ENCODE measurements at regions not wholly inside any gene's neighbourhood (a gene's known extent, or its start where the extent isn't known, plus 50 kb on each side); places are given as distances from the start of the nearest gene placed in this dataset.
"Not testable (repeated sequence)": the region's sequence is repeated elsewhere in the genome, so short reads cannot be mapped to it uniquely, and the experiment has no call there.

- H3K9ac ChIP-seq (ENCODE audit: low read length in 5 of 5); H3K27ac ChIP-seq (ENCODE audit: low read depth, low read length); H3K4me3 ChIP-seq (ENCODE audit: low read depth in 1 of 5, low read length in 5 of 5); H3K4me1 ChIP-seq (ENCODE audit: control insufficient read depth in 5 of 5, insufficient read depth in 5 of 5, low read length in 5 of 5); H3K9me3 ChIP-seq (ENCODE audit: control insufficient read depth in 5 of 5, low read length in 5 of 5); H3K36me3 ChIP-seq (ENCODE audit: control insufficient read depth in 5 of 5, insufficient read depth in 5 of 5, low read length in 5 of 5); H3K27me3 ChIP-seq (ENCODE audit: control insufficient read depth in 5 of 5, insufficient read depth in 4 of 5, low read length in 5 of 5): not testable (repeated sequence)
These were observed 798.6 kb downstream of the PLCL1 start for GRCh38 chr2:198602986-198603385.

GRCh38 chr2:198597648-198598047 lies 793.3 kb downstream of the PLCL1 start:
- Histone ChIP-seq H3K27me3 (ENCODE audit: control insufficient read depth in 5 of 5, insufficient read depth in 4 of 5, low read length in 5 of 5) (no peaks in the 10 kb centered on the region), H3K4me3 (ENCODE audit: low read depth in 1 of 5, low read length in 5 of 5) (no peak overlapping the region), H3K9ac (ENCODE audit: low read length in 5 of 5) (no peak overlapping the region), H3K4me1 (ENCODE audit: control insufficient read depth in 5 of 5, insufficient read depth in 5 of 5, low read length in 5 of 5) (no peaks in the 10 kb centered on the region), H3K9me3 (ENCODE audit: control insufficient read depth in 5 of 5, low read length in 5 of 5) (no peaks in the 10 kb centered on the region), H3K27ac (ENCODE audit: low read depth, low read length) (no peak overlapping the region), H3K36me3 (ENCODE audit: control insufficient read depth in 5 of 5, insufficient read depth in 5 of 5, low read length in 5 of 5) (no peaks in the 10 kb centered on the region)

GRCh38 chr2:198596985-198597384 lies 792.6 kb downstream of the PLCL1 start:
- Histone ChIP-seq H3K4me3 (ENCODE audit: low read depth in 1 of 5, low read length in 5 of 5) (no peak overlapping the region), H3K9me3 (ENCODE audit: control insufficient read depth in 5 of 5, low read length in 5 of 5) (no peaks in the 10 kb centered on the region), H3K4me1 (ENCODE audit: control insufficient read depth in 5 of 5, insufficient read depth in 5 of 5, low read length in 5 of 5) (no peaks in the 10 kb centered on the region), H3K27ac (ENCODE audit: low read depth, low read length) (no peak overlapping the region), H3K36me3 (ENCODE audit: control insufficient read depth in 5 of 5, insufficient read depth in 5 of 5, low read length in 5 of 5) (no peaks in the 10 kb centered on the region), H3K9ac (ENCODE audit: low read length in 5 of 5) (no peak overlapping the region), H3K27me3 (ENCODE audit: control insufficient read depth in 5 of 5, insufficient read depth in 4 of 5, low read length in 5 of 5) (no peaks in the 10 kb centered on the region)

- Histone ChIP-seq H3K9me3 (ENCODE audit: control insufficient read depth in 5 of 5, low read length in 5 of 5) (no peaks in the 10 kb centered on the region), H3K9ac (ENCODE audit: low read length in 5 of 5) (no peak overlapping the region), H3K4me3 (ENCODE audit: low read depth in 1 of 5, low read length in 5 of 5) (no peak overlapping the region), H3K27me3 (ENCODE audit: control insufficient read depth in 5 of 5, insufficient read depth in 4 of 5, low read length in 5 of 5) (no peaks in the 10 kb centered on the region), H3K27ac (ENCODE audit: low read depth, low read length) (no peak overlapping the region), H3K36me3 (ENCODE audit: control insufficient read depth in 5 of 5, insufficient read depth in 5 of 5, low read length in 5 of 5) (no peaks in the 10 kb centered on the region), H3K4me1 (ENCODE audit: control insufficient read depth in 5 of 5, insufficient read depth in 5 of 5, low read length in 5 of 5) (no peaks in the 10 kb centered on the region)
These were observed 791.3 kb downstream of the PLCL1 start for GRCh38 chr2:198595721-198596120.

GRCh38 chr2:198591586-198591985 lies 787.2 kb downstream of the PLCL1 start:
- Histone ChIP-seq H3K36me3 (ENCODE audit: control insufficient read depth in 5 of 5, insufficient read depth in 5 of 5, low read length in 5 of 5) (no peaks in the 10 kb centered on the region), H3K4me1 (ENCODE audit: control insufficient read depth in 5 of 5, insufficient read depth in 5 of 5, low read length in 5 of 5) (no peaks in the 10 kb centered on the region), H3K9me3 (ENCODE audit: control insufficient read depth in 5 of 5, low read length in 5 of 5) (no peaks in the 10 kb centered on the region), H3K9ac (ENCODE audit: low read length in 5 of 5) (no peak overlapping the region), H3K27ac (ENCODE audit: low read depth, low read length) (no peak overlapping the region), H3K27me3 (ENCODE audit: control insufficient read depth in 5 of 5, insufficient read depth in 4 of 5, low read length in 5 of 5) (no peaks in the 10 kb centered on the region), H3K4me3 (ENCODE audit: low read depth in 1 of 5, low read length in 5 of 5) (no peak overlapping the region)

- H3K9me3 ChIP-seq (ENCODE audit: control insufficient read depth in 5 of 5, low read length in 5 of 5) = no peaks in the 10 kb centered on the region
- H3K27ac ChIP-seq (ENCODE audit: low read depth, low read length) = no peak overlapping the region
- no peak overlapping the region for H3K9ac ChIP-seq (ENCODE audit: low read length in 5 of 5)
- no peaks in the 10 kb centered on the region for H3K4me1 ChIP-seq (ENCODE audit: control insufficient read depth in 5 of 5, insufficient read depth in 5 of 5, low read length in 5 of 5)
- no peak overlapping the region for H3K4me3 ChIP-seq (ENCODE audit: low read depth in 1 of 5, low read length in 5 of 5)
- no peaks in the 10 kb centered on the region for H3K27me3 ChIP-seq (ENCODE audit: control insufficient read depth in 5 of 5, insufficient read depth in 4 of 5, low read length in 5 of 5)
- no peaks in the 10 kb centered on the region for H3K36me3 ChIP-seq (ENCODE audit: control insufficient read depth in 5 of 5, insufficient read depth in 5 of 5, low read length in 5 of 5)
These were observed 783.3 kb downstream of the PLCL1 start for GRCh38 chr2:198587741-198588140.

- Histone ChIP-seq H3K27ac (ENCODE audit: low read depth, low read length) (no peak overlapping the region), H3K4me1 (ENCODE audit: control insufficient read depth in 5 of 5, insufficient read depth in 5 of 5, low read length in 5 of 5) (no peaks in the 10 kb centered on the region), H3K9me3 (ENCODE audit: control insufficient read depth in 5 of 5, low read length in 5 of 5) (no peaks in the 10 kb centered on the region), H3K9ac (ENCODE audit: low read length in 5 of 5) (no peak overlapping the region), H3K36me3 (ENCODE audit: control insufficient read depth in 5 of 5, insufficient read depth in 5 of 5, low read length in 5 of 5) (no peaks in the 10 kb centered on the region), H3K27me3 (ENCODE audit: control insufficient read depth in 5 of 5, insufficient read depth in 4 of 5, low read length in 5 of 5) (no peaks in the 10 kb centered on the region), H3K4me3 (ENCODE audit: low read depth in 1 of 5, low read length in 5 of 5) (no peak overlapping the region)
These were observed 782.8 kb downstream of the PLCL1 start for GRCh38 chr2:198587240-198587639.

GRCh38 chr2:198571393-198571792 lies 767.0 kb downstream of the PLCL1 start:
- H3K9me3 ChIP-seq (ENCODE audit: control insufficient read depth in 5 of 5, low read length in 5 of 5) = peaks cover 0 to 5% (median 3%) of the 10 kb centered on the region in 5 donors
- no peaks in the 10 kb centered on the region for H3K36me3 ChIP-seq (ENCODE audit: control insufficient read depth in 5 of 5, insufficient read depth in 5 of 5, low read length in 5 of 5)
- H3K27ac ChIP-seq (ENCODE audit: low read depth, low read length) = no peak overlapping the region
- H3K27me3 ChIP-seq (ENCODE audit: control insufficient read depth in 5 of 5, insufficient read depth in 4 of 5, low read length in 5 of 5) = no peaks in the 10 kb centered on the region
- no peaks in the 10 kb centered on the region for H3K4me1 ChIP-seq (ENCODE audit: control insufficient read depth in 5 of 5, insufficient read depth in 5 of 5, low read length in 5 of 5)
- no peak overlapping the region for H3K9ac ChIP-seq (ENCODE audit: low read length in 5 of 5)
- H3K4me3 ChIP-seq (ENCODE audit: low read depth in 1 of 5, low read length in 5 of 5) = no peak overlapping the region

- H3K4me3 ChIP-seq (ENCODE audit: low read depth in 1 of 5, low read length in 5 of 5) = no peak overlapping the region
- H3K36me3 ChIP-seq (ENCODE audit: control insufficient read depth in 5 of 5, insufficient read depth in 5 of 5, low read length in 5 of 5) = no peaks in the 10 kb centered on the region
- H3K9me3 ChIP-seq (ENCODE audit: control insufficient read depth in 5 of 5, low read length in 5 of 5) = peaks cover 0 to 17% (median 9%) of the 10 kb centered on the region in 5 donors
- H3K27me3 ChIP-seq (ENCODE audit: control insufficient read depth in 5 of 5, insufficient read depth in 4 of 5, low read length in 5 of 5) = no peaks in the 10 kb centered on the region
- H3K27ac ChIP-seq (ENCODE audit: low read depth, low read length) = no peak overlapping the region
- H3K9ac ChIP-seq (ENCODE audit: low read length in 5 of 5) = no peak overlapping the region
- no peaks in the 10 kb centered on the region for H3K4me1 ChIP-seq (ENCODE audit: control insufficient read depth in 5 of 5, insufficient read depth in 5 of 5, low read length in 5 of 5)
These were observed 753.8 kb downstream of the PLCL1 start for GRCh38 chr2:198558176-198558575.

- H3K4me1 ChIP-seq (ENCODE audit: control insufficient read depth in 5 of 5, insufficient read depth in 5 of 5, low read length in 5 of 5) = no peaks in the 10 kb centered on the region
- no peak overlapping the region for H3K27ac ChIP-seq (ENCODE audit: low read depth, low read length)
- H3K9ac ChIP-seq (ENCODE audit: low read length in 5 of 5) = no peak overlapping the region
- H3K27me3 ChIP-seq (ENCODE audit: control insufficient read depth in 5 of 5, insufficient read depth in 4 of 5, low read length in 5 of 5) = no peaks in the 10 kb centered on the region
- H3K36me3 ChIP-seq (ENCODE audit: control insufficient read depth in 5 of 5, insufficient read depth in 5 of 5, low read length in 5 of 5) = no peaks in the 10 kb centered on the region
- no peak overlapping the region for H3K4me3 ChIP-seq (ENCODE audit: low read depth in 1 of 5, low read length in 5 of 5)
- no peaks in the 10 kb centered on the region for H3K9me3 ChIP-seq (ENCODE audit: control insufficient read depth in 5 of 5, low read length in 5 of 5)
These were observed 741.7 kb downstream of the PLCL1 start for GRCh38 chr2:198546122-198546521.

- Histone ChIP-seq H3K4me1 (ENCODE audit: control insufficient read depth in 5 of 5, insufficient read depth in 5 of 5, low read length in 5 of 5) (no peaks in the 10 kb centered on the region), H3K27me3 (ENCODE audit: control insufficient read depth in 5 of 5, insufficient read depth in 4 of 5, low read length in 5 of 5) (no peaks in the 10 kb centered on the region), H3K27ac (ENCODE audit: low read depth, low read length) (no peak overlapping the region), H3K9ac (ENCODE audit: low read length in 5 of 5) (no peak overlapping the region), H3K4me3 (ENCODE audit: low read depth in 1 of 5, low read length in 5 of 5) (no peak overlapping the region), H3K9me3 (ENCODE audit: control insufficient read depth in 5 of 5, low read length in 5 of 5) (no peaks in the 10 kb centered on the region), H3K36me3 (ENCODE audit: control insufficient read depth in 5 of 5, insufficient read depth in 5 of 5, low read length in 5 of 5) (no peaks in the 10 kb centered on the region)
These were observed 741.0 kb downstream of the PLCL1 start for GRCh38 chr2:198545411-198545810.
